WTC11 (cell line): ENCODE measurements at regions not wholly inside any gene's neighbourhood (a gene's known extent, or its start where the extent isn't known, plus 50 kb on each side); places are given as distances from the start of the nearest gene placed in this dataset.

Experiments
- ATAC-seq: fragments of 200-7000 bp; cut with Tn5 transposase; 2 replicates; pipeline ENCODE4 v1.10.0; 2021; ENCODE audit warnings: mild to moderate bottlenecking, moderate library complexity
- CTCF ChIA-PET: fragments of 300-600 bp; sonication (Branson Sonifier 250); formaldehyde crosslinking; loops from one replicate; lab custom pipeline; 2021; ENCODE audit warnings: antibody characterized with exemption; lab: Charles Lee
- POLR2A ChIA-PET: fragments of 350-600 bp; sonication (Branson Sonifier 250); formaldehyde crosslinking; loops from one replicate; lab custom pipeline; 2021; ENCODE audit warnings: antibody characterized with exemption; lab: Charles Lee
- DNase-seq: peaks from one replicate; pipeline ENCODE4 v3.0.0; 2021; ENCODE audit warnings: low spot score
- H3K27ac Mint-ChIP-seq: 2 replicates; pipeline ENCODE4 v1.8.0; 2021; ENCODE audit warnings: mixed read lengths
- H3K27me3 Mint-ChIP-seq: 2 replicates; pipeline ENCODE4 v1.8.0; 2021; ENCODE audit warnings: low read depth, mild to moderate bottlenecking, moderate library complexity, mixed read lengths
- H3K36me3 Mint-ChIP-seq: 2 replicates; pipeline ENCODE4 v1.8.0; 2021; ENCODE audit warnings: mixed read lengths
- H3K4me1 Mint-ChIP-seq: 2 replicates; pipeline ENCODE4 v1.8.0; 2022; ENCODE audit warnings: mixed read lengths
- H3K4me3 Mint-ChIP-seq: 2 replicates; pipeline ENCODE4 v1.8.0; 2021; ENCODE audit warnings: mild to moderate bottlenecking, moderate library complexity, mixed read lengths
- H3K9me3 Mint-ChIP-seq: 2 replicates; pipeline ENCODE4 v1.8.0; 2021; ENCODE audit warnings: mixed read lengths
- ATF6 ChIP-seq: sonication (generic); formaldehyde crosslinking; IDR thresholded peaks from 2 replicates; pipeline ENCODE4 v1.8.1; 2023; ENCODE audit warnings: mild to moderate bottlenecking, missing genetic modification reagents
- CBFB ChIP-seq: sonication (generic); formaldehyde crosslinking; IDR thresholded peaks from 2 replicates; pipeline ENCODE4 v1.8.1; 2022; ENCODE audit warnings: mild to moderate bottlenecking, low read depth, missing genetic modification reagents
- E2F4 ChIP-seq: sonication (generic); formaldehyde crosslinking; IDR thresholded peaks from 2 replicates; pipeline ENCODE4 v1.8.1; 2022; ENCODE audit warnings: low read depth, mild to moderate bottlenecking, moderate library complexity, missing genetic modification reagents, borderline replicate concordance
- E2F5 ChIP-seq: sonication (generic); formaldehyde crosslinking; IDR thresholded peaks from 2 replicates; pipeline ENCODE4 v1.8.1; 2022; ENCODE audit warnings: mild to moderate bottlenecking, moderate library complexity, missing genetic modification reagents
- ERG ChIP-seq: fragments of 250-450 bp; sonication (Bioruptor Pico); IDR thresholded peaks from 2 replicates; pipeline ENCODE4 v1.8.0; 2021; ENCODE audit warnings: mild to moderate bottlenecking
- GABPB1 ChIP-seq: sonication (generic); formaldehyde crosslinking; IDR thresholded peaks from 2 replicates; pipeline ENCODE4 v1.8.1; 2023; ENCODE audit warnings: mild to moderate bottlenecking, missing genetic modification reagents
- KAT7 ChIP-seq: sonication (generic); formaldehyde crosslinking; IDR thresholded peaks from 2 replicates; pipeline ENCODE4 v1.8.1; 2023; ENCODE audit warnings: missing genetic modification reagents, mild to moderate bottlenecking, borderline replicate concordance
- MXD4 ChIP-seq: fragments of 250-450 bp; sonication (Bioruptor Pico); IDR thresholded peaks from 2 replicates; pipeline ENCODE4 v1.8.0; 2021; ENCODE audit warnings: mild to moderate bottlenecking, moderate library complexity, borderline replicate concordance
- STAT6 ChIP-seq: sonication (generic); formaldehyde crosslinking; conservative IDR thresholded peaks from 2 replicates; pipeline ENCODE4 v1.8.1; 2023; ENCODE audit warnings: mild to moderate bottlenecking, low read depth, missing genetic modification reagents, moderate library complexity
- TEAD1 ChIP-seq: sonication (generic); formaldehyde crosslinking; IDR thresholded peaks from 2 replicates; pipeline ENCODE4 v1.8.0; 2022; ENCODE audit warnings: mild to moderate bottlenecking, missing genetic modification reagents
- TP53 ChIP-seq: sonication (generic); formaldehyde crosslinking; IDR thresholded peaks from 2 replicates; pipeline ENCODE4 v1.8.1; 2023; ENCODE audit warnings: mild to moderate bottlenecking, missing genetic modification reagents
- USF2 ChIP-seq: sonication (generic); formaldehyde crosslinking; IDR thresholded peaks from 2 replicates; pipeline ENCODE4 v1.8.1; 2023; ENCODE audit warnings: mild to moderate bottlenecking, missing genetic modification reagents, moderate library complexity
- ZBTB43 ChIP-seq: sonication (generic); formaldehyde crosslinking; IDR thresholded peaks from 2 replicates; pipeline ENCODE4 v1.8.1; 2023; ENCODE audit warnings: mild to moderate bottlenecking, missing genetic modification reagents
- ZNF416 ChIP-seq: fragments of 250-450 bp; sonication (Bioruptor Pico); IDR thresholded peaks from 2 replicates; pipeline ENCODE4 v1.9.0; 2021; ENCODE audit warnings: mild to moderate bottlenecking, inconsistent platforms
- ZNF425 ChIP-seq: fragments of 250-450 bp; sonication (Bioruptor Pico); conservative IDR thresholded peaks from 2 replicates; pipeline ENCODE4 v1.9.0; 2021; ENCODE audit warnings: mild to moderate bottlenecking
- ZSCAN18 ChIP-seq: fragments of 250-450 bp; sonication (Bioruptor Pico); IDR thresholded peaks from 2 replicates; pipeline ENCODE4 v2.1.2; 2022; ENCODE audit warnings: mild to moderate bottlenecking, moderate library complexity

- TF ChIP-seq ATF6 (CRISPR knock-in tag) (no peak), TP53 (CRISPR knock-in tag) (no peak), KAT7 (CRISPR knock-in tag) (no peak), MXD4 (CRISPR knock-in tag) (no peak), TEAD1 (CRISPR knock-in tag) (no peak)
Observed at GRCh38 chr16:59487067-59487466, 753.0 kb upstream of the GOT2 start (continued).

- Mint-ChIP-seq H3K4me1 (peaks cover 9% of the 10 kb centered on the region), H3K9me3 (0 out of 2 replicates have a peak, but pooled peaks cover 4% of the 10 kb centered on the region), H3K4me3 (no peak overlapping the region), H3K27ac (no peak overlapping the region), H3K27me3 (no peaks in the 10 kb centered on the region), H3K36me3 (no peaks in the 10 kb centered on the region)
- DNase-seq (no peak), ATAC-seq (no peak)
- ChIA-PET CTCF (no interaction called here), POLR2A (no interaction called here)
- TF ChIP-seq ZSCAN18 (CRISPR knock-in tag) (no peak), CBFB (no peak), E2F4 (no peak), ZNF416 (CRISPR knock-in tag) (no peak)
Observed at GRCh38 chr16:59484833-59485516, 750.9 kb upstream of the GOT2 start.

- Mint-ChIP-seq H3K27me3 (no peaks in the 10 kb centered on the region), H3K4me1 (peaks cover 6% of the 10 kb centered on the region), H3K36me3 (no peaks in the 10 kb centered on the region), H3K4me3 (no peak overlapping the region), H3K27ac (no peak overlapping the region), H3K9me3 (peaks cover 3% of the 10 kb centered on the region; the same call in 1 of the 2 replicates)
- POLR2A ChIA-PET = no interaction called here
- CTCF ChIA-PET = no interaction called here
- ATAC-seq (no peak), DNase-seq (no peak)
- no peak for TF ChIP-seq ZNF425 (CRISPR knock-in tag)
- no peak for TF ChIP-seq ERG (CRISPR knock-in tag)
- no peak for TF ChIP-seq ZSCAN18 (CRISPR knock-in tag)
- TF ChIP-seq E2F5 (CRISPR knock-in tag) = no peak
- TF ChIP-seq STAT6 (CRISPR knock-in tag) = no peak
- TF ChIP-seq ZBTB43 = no peak
- no peak for TF ChIP-seq GABPB1 (CRISPR knock-in tag)
- TF ChIP-seq USF2 (CRISPR knock-in tag) = no peak
Observed at GRCh38 chr16:59478838-59479237, 744.7 kb upstream of the GOT2 start.
